Activated CD8-positive, alpha-beta memory T cell treated with anti-CD3 and anti-CD28 coated beads for 36 hours (primary cell): ENCODE measurements at regions not wholly inside any gene's neighbourhood (a gene's known extent, or its start where the extent isn't known, plus 50 kb on each side); places are given as distances from the start of the nearest gene placed in this dataset.
"Not testable (repeated sequence)": the region's sequence is repeated elsewhere in the genome, so short reads cannot be mapped to it uniquely, and the experiment has no call there.

ENCODE experiments used
- CTCF ChIA-PET: fragments of 350-600 bp; sonication (Branson Sonifier 250); formaldehyde crosslinking; loops from one replicate; lab custom pipeline; 2021; ENCODE audit warnings: antibody characterized with exemption; lab: Charles Lee
- POLR2A ChIA-PET: fragments of 350-600 bp; sonication (Branson Sonifier 250); formaldehyde crosslinking; loops from one replicate; lab custom pipeline; 2021; ENCODE audit warnings: antibody characterized with exemption; lab: Charles Lee

DNA sequence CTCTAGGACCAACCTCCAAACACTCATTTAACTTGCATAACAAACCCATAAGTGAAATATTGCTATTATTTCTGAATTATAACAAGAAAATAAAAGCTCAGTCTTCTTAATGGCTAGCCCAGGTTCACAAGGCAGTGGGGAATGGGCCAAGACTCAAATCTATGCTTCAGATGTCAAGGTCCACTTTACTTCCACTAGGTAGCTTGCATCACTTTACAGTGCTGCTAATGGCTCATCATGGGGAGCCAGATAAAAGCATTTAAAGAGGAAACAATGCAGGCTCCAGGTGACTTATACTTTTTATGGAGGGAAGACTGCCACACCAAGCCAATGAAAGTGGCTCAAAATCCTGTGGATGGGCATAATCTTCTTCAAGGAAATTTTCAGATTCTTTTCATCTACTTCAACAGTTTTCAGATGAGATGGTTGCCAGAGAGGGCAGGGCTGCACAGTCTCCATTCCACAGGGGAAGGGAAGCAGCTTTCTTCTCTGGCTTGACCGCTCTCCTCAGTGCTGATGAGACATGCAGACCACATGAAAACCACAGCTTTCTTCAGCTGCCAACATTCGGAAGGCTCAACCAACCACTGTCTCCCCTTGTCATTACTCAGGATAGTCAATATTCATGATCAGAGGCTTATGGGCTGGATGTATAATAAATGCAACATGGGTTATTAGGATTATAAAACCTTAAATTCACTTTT, 361.9 kb upstream of the MEX3C start:
- ChIA-PET POLR2A (no interaction called here), CTCF (no interaction called here)

DNA sequence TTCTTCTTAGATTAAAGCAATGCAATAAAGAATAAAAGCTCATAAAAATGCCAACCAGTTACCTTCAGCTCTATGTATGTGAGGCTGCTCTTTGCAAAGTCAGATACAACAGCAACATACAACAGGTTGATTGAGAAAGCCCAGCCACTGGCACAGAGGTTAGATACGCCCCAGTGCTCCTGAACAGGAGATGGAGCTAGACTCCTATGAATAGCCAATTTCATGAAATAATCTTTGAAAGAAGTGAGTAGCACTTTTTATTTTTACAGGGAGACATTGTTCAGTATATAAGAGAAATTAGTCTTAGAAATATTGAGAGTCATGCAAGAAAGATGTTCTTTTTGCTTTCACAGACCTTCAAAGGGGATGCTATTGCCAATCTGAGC, 362.4 kb upstream of the MEX3C start:
- POLR2A ChIA-PET: no interaction called here
- CTCF ChIA-PET: no interaction called here

DNA sequence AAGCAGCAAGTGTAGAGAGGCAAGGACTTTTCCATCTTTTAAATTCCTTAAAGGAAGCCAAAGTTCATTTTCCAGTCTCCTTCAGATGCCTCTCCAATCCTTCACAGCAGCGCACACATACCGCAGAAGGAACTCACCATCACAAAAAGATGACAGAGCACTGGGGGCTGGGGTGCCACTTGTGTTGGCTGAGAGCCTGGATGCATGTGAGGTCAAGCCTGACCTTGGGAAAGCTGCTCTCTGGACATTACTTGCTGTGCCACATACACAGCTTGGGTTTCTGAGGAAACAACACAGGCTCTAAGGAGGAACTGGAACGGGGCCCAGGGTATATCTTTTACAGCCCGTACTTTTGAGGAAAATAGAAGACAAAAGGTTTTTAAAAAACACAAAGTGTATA, 364.3 kb upstream of the MEX3C start:
- CTCF ChIA-PET: no interaction called here

DNA sequence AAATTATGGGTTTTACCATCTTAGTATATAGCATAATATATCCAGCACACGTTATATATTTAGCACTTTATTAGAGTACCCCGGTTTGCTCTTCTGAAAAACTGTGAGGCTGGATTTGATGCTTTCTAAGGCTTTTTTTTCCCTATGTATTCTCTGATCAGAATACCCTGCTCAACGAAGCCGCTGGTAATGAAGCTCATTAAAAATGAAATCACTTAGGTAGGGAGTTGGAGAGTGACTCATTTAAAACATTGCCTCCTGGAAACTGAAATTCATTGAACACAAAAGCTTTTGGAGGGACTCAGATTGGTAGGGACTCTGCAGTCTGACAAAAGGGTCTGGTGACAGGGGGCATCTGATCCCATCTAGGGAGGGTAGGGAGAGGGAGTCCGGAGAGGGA, 365.4 kb upstream of the MEX3C start:
- ChIA-PET POLR2A (no interaction called here), CTCF (no interaction called here)

More for the DNA sequence above, 364.3 kb upstream of the MEX3C start:
- POLR2A ChIA-PET: no interaction called here

DNA sequence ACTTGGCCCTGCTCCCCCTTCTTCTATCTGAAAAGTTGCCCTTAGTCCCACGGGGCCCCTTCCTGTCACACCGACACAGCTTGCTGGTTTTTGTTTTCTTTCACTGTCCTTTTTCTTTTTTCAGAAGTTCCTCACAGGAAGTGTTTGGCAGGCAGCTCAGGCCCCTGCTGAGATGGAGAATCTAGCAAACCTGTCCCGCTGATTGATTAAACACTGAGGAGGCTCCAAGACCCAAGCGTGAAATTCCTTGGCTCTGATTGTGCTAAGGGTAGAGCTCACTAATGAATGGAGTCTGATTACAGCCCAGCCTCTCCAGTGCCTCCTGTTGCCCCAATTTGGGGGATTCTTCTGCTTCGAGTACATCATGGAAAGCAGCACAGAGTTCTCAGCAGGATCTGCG, 365.9 kb upstream of the MEX3C start:
- ChIA-PET POLR2A (no interaction called here), CTCF (no interaction called here)

DNA sequence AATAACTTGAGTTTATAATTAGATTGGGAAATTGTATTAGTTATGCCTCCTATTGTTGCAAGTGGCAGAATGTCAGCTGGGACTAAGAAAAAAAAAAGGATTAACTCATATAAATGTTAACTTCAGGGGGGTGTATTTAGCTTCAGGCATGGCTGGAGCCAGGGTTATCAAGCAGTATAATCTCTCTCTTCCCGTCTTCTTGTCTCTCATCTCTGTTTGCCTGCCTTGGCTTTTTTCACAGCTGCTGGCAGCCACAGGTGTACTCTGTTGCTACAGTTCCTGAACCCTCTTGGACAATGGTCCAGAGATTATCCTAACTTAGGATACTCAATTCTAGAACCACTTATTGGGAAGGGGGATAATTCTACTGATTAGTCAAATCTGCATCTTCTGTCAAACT, 370.7 kb upstream of the MEX3C start:
- ChIA-PET POLR2A (no interaction called here), CTCF (no interaction called here)

DNA sequence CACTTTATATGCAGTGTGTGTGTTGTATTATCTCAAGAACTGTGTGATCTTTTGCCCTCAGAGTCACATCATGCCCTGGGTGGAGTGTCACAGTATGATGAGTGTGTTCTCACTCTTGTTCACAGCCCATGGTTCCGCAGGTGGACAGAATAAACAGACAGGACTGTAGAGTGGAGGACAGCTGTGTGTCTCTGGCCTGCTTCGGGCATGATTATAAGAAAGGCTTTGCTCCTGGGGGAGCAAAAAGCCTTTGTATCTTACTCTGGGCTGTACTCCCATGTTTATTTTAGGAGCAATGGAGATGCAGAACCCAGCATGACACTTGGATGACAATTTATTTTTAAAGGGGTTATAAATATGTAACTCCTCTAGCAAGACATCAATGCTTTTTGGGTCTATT, 371.7 kb upstream of the MEX3C start:
- CTCF ChIA-PET: no interaction called here

DNA sequence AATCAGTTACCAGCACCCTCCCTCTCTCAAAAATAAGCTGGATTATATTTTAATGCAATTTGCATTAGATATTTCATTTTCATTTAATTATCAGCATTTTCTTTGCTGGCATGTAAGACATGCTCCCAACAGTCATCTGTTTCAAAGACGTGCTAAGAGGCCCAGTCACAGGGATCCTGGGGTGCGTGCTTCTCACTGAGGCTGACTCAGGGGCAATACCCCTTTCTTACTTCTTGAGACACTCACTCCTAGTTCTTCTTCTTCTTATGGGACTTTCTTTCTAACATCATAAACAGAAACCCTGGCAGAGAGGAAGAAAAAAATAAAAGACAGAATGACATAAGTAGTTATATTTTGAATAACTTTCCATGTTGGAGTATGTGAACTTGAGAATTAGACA, 372.1 kb upstream of the MEX3C start:
- POLR2A ChIA-PET: no interaction called here
- CTCF ChIA-PET: no interaction called here

More for the DNA sequence above, 371.7 kb upstream of the MEX3C start:
- POLR2A ChIA-PET: no interaction called here

DNA sequence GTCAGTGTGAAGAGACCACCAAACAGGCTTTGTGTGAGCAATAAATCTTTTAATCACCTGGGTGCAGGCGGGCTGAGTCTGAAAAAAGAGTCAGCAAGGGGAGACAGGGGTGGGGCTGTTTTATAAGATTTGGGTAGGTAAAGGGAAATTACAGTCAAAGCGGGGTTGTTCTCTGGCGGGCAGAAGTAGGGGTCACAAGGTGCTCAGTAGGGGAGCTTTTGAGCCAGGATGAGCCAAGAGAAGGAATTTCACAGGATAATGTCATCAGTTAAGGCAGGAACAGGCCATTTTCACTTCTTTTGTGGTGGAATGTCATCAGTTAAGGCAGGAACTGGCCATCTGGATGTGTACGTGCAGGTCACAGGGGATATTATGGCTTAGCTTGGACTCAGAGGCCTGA, 372.6 kb upstream of the MEX3C start:
- CTCF ChIA-PET, POLR2A ChIA-PET: not testable (repeated sequence)

DNA sequence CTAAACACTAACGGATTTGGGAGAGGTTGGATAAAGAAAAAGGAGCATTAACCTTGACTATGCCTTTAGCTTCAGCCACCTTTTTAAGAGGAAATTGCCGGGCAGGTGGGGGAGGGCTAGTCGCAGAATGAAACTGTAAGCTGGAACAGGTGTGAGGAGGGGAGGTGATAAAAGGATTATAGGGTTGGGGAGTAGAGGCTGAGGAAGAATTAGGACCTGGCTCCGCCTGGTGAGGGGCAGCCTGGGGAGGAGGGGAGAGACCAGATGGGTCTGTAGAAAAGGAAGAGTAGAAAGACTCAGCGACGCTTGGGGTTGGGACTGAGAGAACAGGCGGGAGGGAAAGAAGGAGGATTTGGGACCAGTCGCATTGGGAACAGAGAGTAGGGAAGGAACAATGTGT, 376.4 kb upstream of the MEX3C start:
- CTCF ChIA-PET: not testable (repeated sequence)

DNA sequence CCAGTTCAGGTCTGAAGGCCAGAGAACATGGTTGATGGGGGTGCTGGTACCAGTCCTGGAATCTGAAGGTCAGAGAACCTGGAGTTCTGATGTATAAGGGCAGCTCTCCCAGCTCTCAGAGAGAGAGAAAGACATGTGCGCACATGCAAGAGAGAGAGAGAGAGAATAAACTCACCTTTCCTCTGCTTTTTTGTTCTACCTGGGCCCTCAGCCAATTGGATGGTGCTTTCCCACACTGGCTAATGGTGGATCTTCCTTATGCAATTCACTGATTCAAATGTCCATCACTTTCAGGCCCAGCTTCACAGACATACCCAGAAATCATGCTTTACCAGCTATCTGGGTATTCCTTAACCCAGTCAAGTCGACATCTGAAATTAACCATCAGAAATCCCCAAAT, 377.7 kb upstream of the MEX3C start:
- CTCF ChIA-PET: no interaction called here
- POLR2A ChIA-PET: no interaction called here

More for the DNA sequence above, 376.4 kb upstream of the MEX3C start:
- POLR2A ChIA-PET: not testable (repeated sequence)

DNA sequence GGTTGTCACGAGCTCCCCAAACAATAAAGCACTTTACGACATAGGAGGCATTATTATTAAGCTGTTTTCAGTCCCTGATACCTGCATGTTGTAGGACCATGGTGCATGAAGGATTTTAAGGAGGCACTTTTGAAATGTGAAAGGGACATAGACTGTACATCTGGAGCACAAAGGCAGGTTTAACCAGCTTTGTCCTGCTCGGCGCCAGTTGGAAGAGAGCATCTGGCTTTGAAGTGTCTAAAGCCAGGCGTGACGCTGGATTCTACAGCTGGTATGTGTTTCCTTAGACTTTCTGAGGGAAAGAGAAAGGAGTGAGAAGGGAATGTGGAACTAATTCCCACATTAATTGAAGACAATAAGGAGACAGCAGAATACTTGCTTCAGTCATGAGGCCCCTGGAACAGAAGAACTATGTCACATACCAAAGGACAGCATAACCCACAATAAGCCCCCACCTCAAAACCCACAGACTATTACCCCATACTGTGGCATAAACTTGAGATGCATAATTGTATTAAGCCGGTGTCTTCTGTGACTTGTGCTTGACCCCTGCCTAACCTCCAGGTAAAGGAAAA, 381.0 kb upstream of the MEX3C start:
- POLR2A ChIA-PET: no interaction called here
- CTCF ChIA-PET: no interaction called here

DNA sequence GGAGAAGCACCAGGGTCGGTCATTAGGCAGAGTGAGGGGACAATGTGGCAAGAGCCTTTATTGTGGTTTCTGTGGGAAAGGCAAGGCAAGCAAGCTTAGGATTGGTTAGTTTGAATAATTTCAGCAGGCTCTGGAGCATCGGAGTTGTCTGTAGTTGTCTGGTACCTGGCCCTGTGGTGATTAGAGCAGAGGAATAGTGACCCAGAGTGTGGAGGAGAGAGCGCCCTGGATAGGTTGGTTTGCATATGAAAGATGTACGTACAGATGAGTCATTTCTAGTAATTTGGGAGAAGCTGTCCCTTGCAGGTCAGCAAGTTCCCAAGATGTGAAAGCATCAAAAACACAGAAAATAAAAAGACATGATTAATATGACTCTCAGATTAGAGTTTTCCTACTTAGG, 383.1 kb upstream of the MEX3C start:
- POLR2A ChIA-PET: no interaction called here
- CTCF ChIA-PET: no interaction called here

DNA sequence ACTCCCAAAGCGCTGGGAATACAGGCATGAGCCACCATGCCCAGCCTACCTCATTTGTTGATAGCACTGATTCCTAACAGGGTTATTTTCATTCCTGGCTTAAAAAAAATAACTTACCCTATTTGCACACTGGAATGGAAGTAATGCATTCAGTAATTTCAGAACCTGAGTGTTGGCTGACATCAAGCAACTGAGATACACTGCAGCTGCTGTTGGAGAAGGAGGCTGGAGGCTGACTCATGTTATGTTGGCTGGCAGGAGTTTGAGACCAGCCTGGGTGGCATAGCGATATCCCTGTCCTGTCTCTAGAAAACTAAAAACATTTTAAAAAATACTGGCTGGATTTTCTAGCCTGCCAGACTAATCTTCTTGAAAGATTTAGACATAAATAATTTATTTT, 385.1 kb upstream of the MEX3C start:
- CTCF ChIA-PET: no interaction called here

DNA sequence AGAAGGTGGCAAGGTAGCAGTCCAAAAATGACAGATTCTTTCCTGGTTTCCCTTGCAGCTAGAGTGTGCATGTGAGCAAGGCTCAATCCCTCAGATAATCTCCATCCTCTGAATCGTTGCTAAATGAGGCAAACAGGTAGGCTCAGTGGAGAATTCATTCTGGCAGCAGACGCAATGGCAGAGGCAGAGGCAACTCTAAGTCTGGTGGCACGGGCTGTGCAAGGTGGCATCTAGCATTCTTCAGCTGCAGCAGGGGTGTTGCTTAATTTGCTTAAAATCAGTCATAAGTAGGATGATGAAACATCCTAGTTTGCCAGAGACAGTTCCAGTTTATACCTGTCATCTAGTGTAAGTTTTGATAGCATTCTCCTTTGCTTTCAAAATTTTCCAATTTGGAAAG, 391.1 kb upstream of the MEX3C start:
- POLR2A ChIA-PET: no interaction called here
- CTCF ChIA-PET: no interaction called here

More for the DNA sequence above, 385.1 kb upstream of the MEX3C start:
- POLR2A ChIA-PET: no interaction called here

DNA sequence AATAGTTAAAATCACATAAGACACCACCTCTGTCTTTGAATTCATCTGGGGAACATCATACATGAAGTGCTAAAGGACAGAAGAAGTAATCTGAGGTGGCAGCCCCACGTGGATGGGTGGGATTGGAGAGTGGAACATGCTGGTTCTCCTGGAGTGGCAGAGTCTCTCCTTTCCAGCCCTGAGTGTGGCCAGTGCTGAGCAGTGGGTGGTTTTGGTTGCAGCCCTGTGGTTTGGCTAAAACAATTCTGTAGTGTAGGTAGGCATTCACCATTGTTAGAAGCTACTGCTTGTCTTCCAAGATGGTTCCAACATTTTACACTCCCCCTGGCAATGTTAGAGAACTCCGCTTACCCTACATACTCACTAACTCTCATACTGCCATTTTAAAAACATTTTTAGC, 396.4 kb upstream of the MEX3C start:
- POLR2A ChIA-PET: no interaction called here

DNA sequence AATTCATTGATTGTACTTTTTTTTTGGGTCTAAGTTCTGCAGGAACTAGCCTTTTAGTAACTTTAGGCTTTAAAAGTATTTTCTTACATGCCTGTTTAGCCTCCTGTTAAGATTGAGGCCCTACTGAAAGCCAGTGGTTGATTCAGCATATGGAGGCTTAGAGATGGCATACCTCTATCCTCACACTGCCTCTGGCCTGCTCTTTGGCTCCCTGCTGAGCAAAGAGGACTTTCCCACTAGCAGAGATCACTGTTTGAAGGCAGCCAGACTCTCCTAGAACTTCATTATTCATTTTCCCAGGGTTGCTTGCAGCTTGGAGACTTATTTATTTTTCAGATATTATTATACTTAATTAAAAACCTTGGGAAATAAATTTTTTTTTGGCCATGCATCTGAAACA, 405.6 kb upstream of the MEX3C start:
- ChIA-PET POLR2A (no interaction called here), CTCF (no interaction called here)

More for the DNA sequence above, 396.4 kb upstream of the MEX3C start:
- CTCF ChIA-PET: no interaction called here

DNA sequence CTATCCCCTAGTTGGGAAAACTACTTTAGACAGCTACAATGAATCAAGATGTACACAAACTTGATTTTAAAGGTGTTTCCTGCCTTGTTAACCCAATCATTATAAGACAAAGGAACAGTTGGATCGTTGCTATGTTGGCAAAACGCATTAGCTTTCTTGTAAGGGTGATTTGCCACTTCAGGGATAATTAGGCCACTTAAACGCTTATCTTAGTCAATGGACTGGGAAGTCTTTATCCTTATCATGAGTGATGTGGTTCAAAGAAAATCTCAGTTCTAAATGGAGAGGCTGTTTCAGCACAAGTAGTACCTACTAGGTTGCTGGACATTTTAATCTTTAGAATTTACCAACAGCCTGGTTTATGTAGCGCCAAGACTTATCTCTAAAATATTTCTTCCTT, 406.1 kb upstream of the MEX3C start:
- CTCF ChIA-PET: no interaction called here
- POLR2A ChIA-PET: no interaction called here

DNA sequence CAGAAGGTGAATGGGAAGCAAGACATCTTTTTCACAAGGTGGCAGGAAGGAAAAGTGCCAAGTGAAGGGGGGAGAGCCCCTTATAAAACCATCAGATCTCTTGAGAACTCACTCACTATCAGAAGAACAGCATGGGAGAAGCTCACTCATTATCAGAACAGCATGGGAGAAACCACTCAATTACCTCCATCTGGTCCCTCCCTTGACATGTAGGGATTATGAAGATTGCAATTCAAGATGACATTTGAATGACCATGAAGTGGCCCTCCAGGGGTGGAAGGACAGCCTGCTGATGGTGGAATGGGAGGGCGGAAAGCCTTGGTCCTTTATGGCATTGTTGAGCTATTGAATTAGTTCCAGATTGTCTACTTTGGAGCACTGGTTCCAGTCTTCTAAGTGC, 413.0 kb upstream of the MEX3C start:
- POLR2A ChIA-PET: no interaction called here
- CTCF ChIA-PET: no interaction called here

DNA sequence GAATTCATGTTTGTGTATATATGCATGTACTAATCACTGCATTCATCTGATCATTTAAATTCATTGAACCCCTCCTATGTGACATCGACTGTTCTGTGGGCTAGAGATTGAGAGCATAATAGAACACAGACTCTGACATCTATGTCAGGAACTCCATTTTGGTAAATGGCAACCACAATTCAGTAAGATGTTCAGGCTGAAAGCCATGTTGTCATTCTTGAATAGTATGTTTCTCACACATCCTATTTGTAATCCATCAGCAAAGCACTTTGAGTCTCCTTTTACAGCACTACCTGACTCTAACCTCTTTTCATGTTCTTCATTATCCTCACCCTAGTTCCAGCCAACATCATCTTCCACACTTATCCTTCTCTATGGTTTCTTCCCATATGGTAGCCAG, 413.8 kb upstream of the MEX3C start:
- CTCF ChIA-PET: no interaction called here
- POLR2A ChIA-PET: no interaction called here

DNA sequence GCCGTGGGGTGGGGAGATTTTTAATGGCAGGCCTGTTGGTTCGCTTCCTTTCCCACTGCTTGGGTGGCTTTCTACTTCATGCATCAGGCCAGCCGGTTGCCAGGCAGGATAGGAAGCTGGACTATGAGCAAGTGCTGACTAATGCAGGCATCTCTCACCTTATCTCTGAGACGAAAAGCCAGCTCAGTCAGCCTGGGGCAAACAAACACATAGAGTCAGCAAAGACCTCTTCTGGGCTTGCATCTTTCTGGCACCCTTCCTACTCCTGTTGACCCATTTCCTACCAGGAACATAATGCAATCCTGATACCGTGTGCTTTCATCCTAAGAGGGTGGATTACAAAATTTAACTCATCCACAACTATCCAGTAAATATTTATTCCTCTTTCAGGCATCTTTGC, 416.6 kb upstream of the MEX3C start:
- POLR2A ChIA-PET: no interaction called here
- CTCF ChIA-PET: no interaction called here
